ENCODE measurements at regions not wholly inside any gene's neighbourhood (a gene's known extent, or its start where the extent isn't known, plus 50 kb on each side); places are given as distances from the start of the nearest gene placed in this dataset.

- no peaks in the 10 kb centered on the region for H4K20me1 ChIP-seq (ENCODE audit: insufficient read depth)
- CTCF ChIA-PET, result no interaction called here
- no peaks in the 10 kb centered on the region for H3K27me3 ChIP-seq (ENCODE audit: insufficient read depth, low read length)
- H3K4me2 ChIP-seq (ENCODE audit: low read length), result no peak overlapping the region
- RAD21 ChIA-PET (ENCODE audit: low non-redundant PET in 1 of 2, low total read pairs in 2 of 2, uncharacterized antibody in 2 of 2, unreplicated experiment in 2 of 2), result no interaction called here
- no TSS peak for BruUV-seq (replicated peaks)
- no peak overlapping the region for H3K9ac ChIP-seq (ENCODE audit: low read length)
- POLR2A ChIA-PET, result no interaction called here
- intact Hi-C loops (cut with micrococcal nuclease), result no loop called here
- no peaks in the 10 kb centered on the region for H3K9me3 ChIP-seq (ENCODE audit: control insufficient read depth in 1 of 2, insufficient read depth in 1 of 2, low read depth in 1 of 2, low read length in 2 of 2)
- no peak for DNase-seq (ENCODE audit: low read depth, low spot score)
- no peaks in the 10 kb centered on the region for H3K36me3 ChIP-seq (ENCODE audit: control insufficient read depth in 1 of 2, insufficient read depth in 2 of 2, low read length in 2 of 2)
- H2AFZ ChIP-seq (ENCODE audit: low read depth, low read length, poor library complexity, severe bottlenecking), result no peak overlapping the region
- ATAC-seq, result no peak
- H3K79me2 ChIP-seq (ENCODE audit: insufficient read depth, low read length), result no peaks in the 10 kb centered on the region
- H3K4me3 ChIP-seq (replicated peaks in 1 of 2; ENCODE audit: low read depth in 1 of 2, low read length in 2 of 2), result no peak overlapping the region
- H3K27ac ChIP-seq (ENCODE audit: low read depth, low read length), result no peak overlapping the region
- no peaks in the 10 kb centered on the region for H3K9me2 ChIP-seq (ENCODE audit: insufficient read depth)
- TF ChIP-seq CEBPB (IDR thresholded peaks at IDR 0.05; ENCODE audit: low read depth), result no peak
- TF ChIP-seq JUND (IDR thresholded peaks at IDR 0.05), result no peak
- TF ChIP-seq SIN3A (IDR thresholded peaks at IDR 0.05; ENCODE audit: low read depth), result no peak
- TF ChIP-seq FOSL1 (IDR thresholded peaks at IDR 0.05; ENCODE audit: low read depth), result no peak
- TF ChIP-seq SP1 (IDR thresholded peaks at IDR 0.05; ENCODE audit: low read depth), result no peak
- no peak for TF ChIP-seq POLR2A (IDR thresholded peaks at IDR 0.05; ENCODE audit: borderline replicate concordance, extremely low read depth, insufficient read depth, insufficient read length)
- no peak for TF ChIP-seq CBX3 (IDR thresholded peaks at IDR 0.05; ENCODE audit: low read depth)
- TF ChIP-seq ZBTB33 (IDR thresholded peaks at IDR 0.05; ENCODE audit: extremely low read depth, insufficient replicate concordance, low read length), result no peak
- no peak for TF ChIP-seq SRF (IDR thresholded peaks at IDR 0.05; ENCODE audit: low read depth)
- TF ChIP-seq ATF3 (IDR thresholded peaks at IDR 0.05), result no peak
- no peak for TF ChIP-seq MAX (IDR thresholded peaks at IDR 0.05)
- TF ChIP-seq ELF1 (IDR thresholded peaks at IDR 0.05; ENCODE audit: borderline replicate concordance, low read depth), result no peak
- no peak for TF ChIP-seq ZFX (IDR thresholded peaks at IDR 0.05)
- TF ChIP-seq YY1 (IDR thresholded peaks at IDR 0.05; ENCODE audit: extremely low read depth, insufficient replicate concordance, low read depth, low read length), result no peak
- TF ChIP-seq ZNF274 (IDR thresholded peaks at IDR 0.05; ENCODE audit: low read depth, low read length), result no peak
- H3K4me1 ChIP-seq (ENCODE audit: control insufficient read depth in 1 of 2, insufficient read depth in 2 of 2, low read length in 2 of 2), result no peaks in the 10 kb centered on the region
These were observed 90.3 kb downstream of the RPRM start for GRCh38 chr2:153388246-153388645.

All from HCT116 (cell line).